ENCODE measurements at regions not wholly inside any gene's neighbourhood (a gene's known extent, or its start where the extent isn't known, plus 50 kb on each side); places are given as distances from the start of the nearest gene placed in this dataset.

GRCh38 chr11:115761817-115762216, 257.6 kb upstream of the CADM1 start:
- Histone ChIP-seq H3K79me2 (ENCODE audit: insufficient read depth) (no peaks in the 10 kb centered on the region), H3K9ac (no peak overlapping the region), H3K4me1 (ENCODE audit: control insufficient read depth in 1 of 2, insufficient read depth in 2 of 2, low read depth in 1 of 2, low read length in 1 of 2) (no peaks in the 10 kb centered on the region; a peak in 1 of 4 replicates), H3K27ac (ENCODE audit: low read depth in 2 of 2, low read length in 1 of 2) (no peak overlapping the region), H3F3A (replicated peaks; ENCODE audit: insufficient read depth) (no peaks in the 10 kb centered on the region), H3K4me2 (no peak overlapping the region), H3K4me3 (ENCODE audit: low read depth in 2 of 2, low read length in 1 of 2) (no peak overlapping the region), H4K20me1 (ENCODE audit: insufficient read depth) (no peaks in the 10 kb centered on the region), H3K27me3 (ENCODE audit: insufficient read depth) (no peaks in the 10 kb centered on the region), H2AFZ (ENCODE audit: low read depth) (no peak overlapping the region), H3K9me2 (no peaks in the 10 kb centered on the region), H3K9me3 (no peaks in the 10 kb centered on the region), H3K36me3 (replicated peaks in 1 of 2; ENCODE audit: control insufficient read depth in 1 of 2, insufficient read depth in 2 of 2, low read length in 1 of 2) (no peaks in the 10 kb centered on the region)
- ChIA-PET CTCF (interaction anchor here (0.9 to 1.3 kb wide), 3 partner anchors 10 to 151 kb away, joined by 3 to 4 read pairs (median 3); no protein-coding TSS in a partner anchor), POLR2A (no interaction called here)
- 25% methylated on average over 1 of the region's 1 CpG for WGBS (ENCODE audit: low lambda C conversion rate)
- no peak for DNase-seq
- TF ChIP-seq RAD21 (IDR thresholded peaks at IDR 0.05; ENCODE audit: low read length): no peak
- TF ChIP-seq, protein P1, sequence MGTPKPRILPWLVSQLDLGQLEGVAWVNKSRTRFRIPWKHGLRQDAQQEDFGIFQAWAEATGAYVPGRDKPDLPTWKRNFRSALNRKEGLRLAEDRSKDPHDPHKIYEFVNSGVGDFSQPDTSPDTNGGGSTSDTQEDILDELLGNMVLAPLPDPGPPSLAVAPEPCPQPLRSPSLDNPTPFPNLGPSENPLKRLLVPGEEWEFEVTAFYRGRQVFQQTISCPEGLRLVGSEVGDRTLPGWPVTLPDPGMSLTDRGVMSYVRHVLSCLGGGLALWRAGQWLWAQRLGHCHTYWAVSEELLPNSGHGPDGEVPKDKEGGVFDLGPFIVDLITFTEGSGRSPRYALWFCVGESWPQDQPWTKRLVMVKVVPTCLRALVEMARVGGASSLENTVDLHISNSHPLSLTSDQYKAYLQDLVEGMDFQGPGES (IDR thresholded peaks at IDR 0.05; ENCODE audit: low read depth, low read length): no peak
- TF ChIP-seq GATA2 (CRISPR knock-in tag; IDR thresholded peaks at IDR 0.05): no peak
- TF ChIP-seq USF1 (IDR thresholded peaks at IDR 0.05; ENCODE audit: borderline replicate concordance, low read depth): no peak
- no peak for TF ChIP-seq RCOR1 (IDR thresholded peaks at IDR 0.05; ENCODE audit: low read length)
- TF ChIP-seq CHD2 (IDR thresholded peaks at IDR 0.05; ENCODE audit: low read length, partially characterized antibody): no peak
- TF ChIP-seq POLR2AphosphoS5 (IDR thresholded peaks at IDR 0.05; ENCODE audit: low read depth, low read length): no peak
- no peak for TF ChIP-seq CTCF (IDR thresholded peaks at IDR 0.05)
- TF ChIP-seq TAF1 (IDR thresholded peaks at IDR 0.05; ENCODE audit: borderline replicate concordance, low read depth, low read length): no peak
- no peak for TF ChIP-seq EZH2phosphoT487 (IDR thresholded peaks at IDR 0.05; ENCODE audit: borderline replicate concordance, low read depth)
- TF ChIP-seq, protein P2, sequence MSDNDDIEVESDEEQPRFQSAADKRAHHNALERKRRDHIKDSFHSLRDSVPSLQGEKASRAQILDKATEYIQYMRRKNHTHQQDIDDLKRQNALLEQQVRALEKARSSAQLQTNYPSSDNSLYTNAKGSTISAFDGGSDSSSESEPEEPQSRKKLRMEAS (IDR thresholded peaks at IDR 0.05; ENCODE audit: low read depth): no peak
- TF ChIP-seq TCF12 (IDR thresholded peaks at IDR 0.05): no peak

DNA sequence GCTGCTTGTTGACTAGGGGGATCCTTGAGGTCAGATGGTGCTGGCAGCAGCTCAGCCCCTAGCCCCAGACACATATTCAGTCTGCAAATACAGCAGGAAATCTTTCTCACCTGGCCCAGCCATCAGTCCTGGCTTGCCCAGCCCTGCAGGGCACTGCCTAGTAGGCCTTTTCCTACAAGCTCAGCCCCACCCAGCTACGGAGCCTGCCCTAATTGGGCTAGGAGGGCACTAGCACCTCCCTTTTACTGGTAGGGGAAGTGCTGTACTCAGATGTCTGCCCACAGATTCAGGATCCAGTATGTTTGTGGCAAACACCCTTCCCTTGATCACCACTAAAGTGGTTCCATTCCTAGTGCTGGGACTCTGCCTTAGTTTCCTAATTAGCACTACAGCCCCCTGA, 257.1 kb upstream of the CADM1 start:
- WGBS (ENCODE audit: low lambda C conversion rate): 10% methylated on average over 1 of the region's 1 CpG
- H3K9ac ChIP-seq: no peak overlapping the region
- DNase-seq: no peak
- H3K4me3 ChIP-seq (ENCODE audit: low read depth in 2 of 2, low read length in 1 of 2): no peak overlapping the region
- no peaks in the 10 kb centered on the region for H3K27me3 ChIP-seq (ENCODE audit: insufficient read depth)
- POLR2A ChIA-PET: no interaction called here
- no peaks in the 10 kb centered on the region for H3K36me3 ChIP-seq (replicated peaks in 1 of 2; ENCODE audit: control insufficient read depth in 1 of 2, insufficient read depth in 2 of 2, low read length in 1 of 2)
- H3K4me2 ChIP-seq: no peak overlapping the region
- no peaks in the 10 kb centered on the region for H3K9me2 ChIP-seq
- no peaks in the 10 kb centered on the region for H3K79me2 ChIP-seq (ENCODE audit: insufficient read depth)
- no peak overlapping the region for H2AFZ ChIP-seq (ENCODE audit: low read depth)
- no peak for TF ChIP-seq RFX5 (IDR thresholded peaks at IDR 0.05; ENCODE audit: low read length)
- no peak for TF ChIP-seq SIN3A (IDR thresholded peaks at IDR 0.05; ENCODE audit: borderline replicate concordance, low read depth, low read length)
- TF ChIP-seq POLR2AphosphoS5 (IDR thresholded peaks at IDR 0.05; ENCODE audit: low read depth, low read length): no peak
- TF ChIP-seq FOXM1 (IDR thresholded peaks at IDR 0.05; ENCODE audit: low read depth): no peak
- H3K9me3 ChIP-seq: no peaks in the 10 kb centered on the region
- H3F3A ChIP-seq (replicated peaks; ENCODE audit: insufficient read depth): no peaks in the 10 kb centered on the region
- no peaks in the 10 kb centered on the region for H4K20me1 ChIP-seq (ENCODE audit: insufficient read depth)
- no peaks in the 10 kb centered on the region; a peak in 1 of 4 replicates for H3K4me1 ChIP-seq (ENCODE audit: control insufficient read depth in 1 of 2, insufficient read depth in 2 of 2, low read depth in 1 of 2, low read length in 1 of 2)
- CTCF ChIA-PET: interaction anchor here (0.9 to 1.3 kb wide), 3 partner anchors 10 to 151 kb away, joined by 3 to 4 read pairs (median 3); no protein-coding TSS in a partner anchor
- no peak overlapping the region for H3K27ac ChIP-seq (ENCODE audit: low read depth in 2 of 2, low read length in 1 of 2)

All from SK-N-SH (cell line).